ACC112 (cell line): ENCODE measurements at regions not wholly inside any gene's neighbourhood (a gene's known extent, or its start where the extent isn't known, plus 50 kb on each side); places are given as distances from the start of the nearest gene placed in this dataset.
"Not testable (repeated sequence)": the region's sequence is repeated elsewhere in the genome, so short reads cannot be mapped to it uniquely, and the experiment has no call there.

Experiments used
- H2AFZ ChIP-seq: fragments of 200-600 bp; sonication (generic); one replicate; pipeline ENCODE4 v1.6.0; 2017; ENCODE audit warnings: antibody characterized with exemption, low read length; ENCODE audit not compliant: unreplicated experiment
- H3K27ac ChIP-seq: fragments of 200-600 bp; sonication (generic); 2 replicates; pipeline ENCODE4 v1.5.1; 2014; ENCODE audit warnings: low read depth, mild to moderate bottlenecking, antibody characterized with exemption, low read length, moderate library complexity
- H3K27me3 ChIP-seq: fragments of 200-600 bp; sonication (generic); 2 replicates; pipeline ENCODE4 v1.6.1; 2014; ENCODE audit warnings: mild to moderate bottlenecking, antibody characterized with exemption, low read length, moderate library complexity, mixed read lengths; ENCODE audit not compliant: insufficient read depth
- H3K36me3 ChIP-seq: fragments of 200-600 bp; sonication (generic); 2 replicates; pipeline ENCODE4 v1.6.1; 2016; ENCODE audit warnings: mild to moderate bottlenecking, antibody characterized with exemption, low read length, moderate library complexity, mixed read lengths; ENCODE audit not compliant: insufficient read depth
- H3K4me1 ChIP-seq: fragments of 200-600 bp; sonication (generic); one replicate; pipeline ENCODE4 v1.6.1; 2016; ENCODE audit warnings: low read length, mixed read lengths; ENCODE audit not compliant: insufficient read depth, unreplicated experiment, control insufficient read depth
- H3K4me3 ChIP-seq: fragments of 200-600 bp; sonication (generic); 2 replicates; pipeline ENCODE4 v1.5.1; 2014; ENCODE audit warnings: mild to moderate bottlenecking, low read depth, low read length
- H3K79me2 ChIP-seq: fragments of 200-600 bp; sonication (generic); one replicate; pipeline ENCODE4 v1.6.0; 2016; ENCODE audit warnings: low read length; ENCODE audit not compliant: control insufficient read depth, unreplicated experiment, insufficient read depth

DNA sequence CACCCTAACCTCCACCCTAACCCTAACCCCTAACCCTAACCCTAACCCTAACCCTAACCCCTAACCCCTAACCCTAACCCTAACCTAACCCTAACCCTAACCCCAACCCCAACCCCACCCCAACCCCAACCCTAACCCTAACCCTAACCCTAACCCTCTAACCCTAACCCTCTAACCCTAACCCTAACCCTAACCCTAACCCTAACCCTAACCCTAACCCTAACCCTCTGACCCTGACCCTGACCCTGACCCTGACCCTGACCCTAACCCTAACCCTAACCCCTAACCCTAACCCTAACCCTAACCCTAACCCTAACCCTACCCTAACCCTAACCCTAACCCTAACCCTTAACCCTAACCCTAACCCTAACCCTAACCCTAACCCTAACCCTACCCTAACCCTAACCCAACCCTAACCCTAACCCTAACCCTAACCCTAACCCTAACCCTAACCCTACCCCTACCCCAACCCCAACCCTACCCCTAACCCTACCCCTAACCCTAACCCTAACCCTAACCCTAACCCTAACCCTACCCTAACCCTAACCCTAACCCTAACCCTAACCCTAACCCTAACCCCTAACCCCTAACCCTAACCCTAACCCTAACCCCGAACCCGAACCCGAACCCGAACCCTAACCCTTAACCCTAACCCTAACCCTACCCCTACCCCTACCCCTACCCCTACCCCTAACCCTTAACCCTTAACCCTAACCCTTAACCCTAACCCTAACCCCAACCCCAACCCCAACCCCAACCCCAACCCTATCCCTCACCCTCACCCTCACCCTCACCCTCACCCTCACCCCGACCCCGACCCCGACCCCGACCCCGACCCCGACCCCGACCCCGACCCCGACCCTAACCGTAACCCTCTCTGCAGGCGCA lies 186.2 kb upstream of the CHL1 start:
- not testable (repeated sequence) for H3K27ac ChIP-seq, H3K79me2 ChIP-seq, H3K4me3 ChIP-seq, H2AFZ ChIP-seq, H3K36me3 ChIP-seq, H3K27me3 ChIP-seq, H3K4me1 ChIP-seq

DNA sequence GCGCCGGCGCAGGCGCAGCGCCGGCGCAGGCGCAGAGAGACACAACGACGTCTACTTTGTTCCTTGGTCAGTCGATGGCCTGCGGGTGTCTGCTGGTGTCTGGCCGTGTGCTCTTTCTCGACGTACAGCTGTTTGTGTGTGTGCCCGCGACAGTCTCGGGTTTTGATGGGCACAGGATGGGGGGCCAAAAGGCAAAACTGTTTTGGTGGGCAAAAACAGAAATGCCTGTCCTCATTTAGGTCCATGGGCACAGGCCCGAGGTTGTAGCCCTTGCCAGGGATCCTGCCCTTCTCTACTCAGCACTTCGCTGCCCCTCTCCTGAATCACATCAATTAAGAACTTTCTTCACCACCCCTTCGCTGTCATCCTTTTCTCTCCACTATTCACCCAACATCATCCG lies 184.8 kb upstream of the CHL1 start:
- Histone ChIP-seq H3K36me3 (no peaks in the 10 kb centered on the region), H3K27ac (no peak overlapping the region), H3K4me3 (no peak overlapping the region)

GRCh38 chr3:14652-15051 lies 181.9 kb upstream of the CHL1 start:
- H3K27ac ChIP-seq = no peak overlapping the region
- no peak overlapping the region for H3K4me3 ChIP-seq
- no peak overlapping the region for H2AFZ ChIP-seq
- no peaks in the 10 kb centered on the region for H3K27me3 ChIP-seq
- H3K4me1 ChIP-seq = no peaks in the 10 kb centered on the region
- no peaks in the 10 kb centered on the region for H3K79me2 ChIP-seq
- H3K36me3 ChIP-seq = no peaks in the 10 kb centered on the region

More for the DNA sequence above, 184.8 kb upstream of the CHL1 start:
- Histone ChIP-seq H2AFZ (no peak overlapping the region), H3K27me3 (no peaks in the 10 kb centered on the region), H3K4me1 (no peaks in the 10 kb centered on the region), H3K79me2 (no peaks in the 10 kb centered on the region)

DNA sequence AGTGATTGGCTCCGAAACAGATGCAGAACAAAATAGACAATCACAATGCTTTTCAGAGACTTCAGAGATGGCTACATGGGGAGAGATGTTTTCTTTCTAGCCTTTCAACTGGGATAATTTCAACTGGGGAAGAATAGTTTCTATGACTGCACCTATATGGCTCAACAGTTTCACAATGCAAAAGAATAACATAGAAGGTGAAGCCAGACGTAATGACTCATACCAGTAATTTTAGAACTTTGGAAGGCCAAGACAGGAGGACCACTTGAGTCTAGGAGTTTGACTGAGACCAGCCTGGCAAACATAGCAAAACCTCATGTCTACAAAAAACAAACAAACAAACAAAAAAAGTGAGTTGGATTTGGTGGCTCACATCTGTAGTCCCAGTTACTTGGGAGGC lies 180.2 kb upstream of the CHL1 start:
- Histone ChIP-seq H2AFZ (no peak overlapping the region), H3K4me3 (no peak overlapping the region), H3K27ac (no peak overlapping the region), H3K27me3 (no peaks in the 10 kb centered on the region), H3K36me3 (no peaks in the 10 kb centered on the region), H3K79me2 (no peaks in the 10 kb centered on the region), H3K4me1 (no peaks in the 10 kb centered on the region)

DNA sequence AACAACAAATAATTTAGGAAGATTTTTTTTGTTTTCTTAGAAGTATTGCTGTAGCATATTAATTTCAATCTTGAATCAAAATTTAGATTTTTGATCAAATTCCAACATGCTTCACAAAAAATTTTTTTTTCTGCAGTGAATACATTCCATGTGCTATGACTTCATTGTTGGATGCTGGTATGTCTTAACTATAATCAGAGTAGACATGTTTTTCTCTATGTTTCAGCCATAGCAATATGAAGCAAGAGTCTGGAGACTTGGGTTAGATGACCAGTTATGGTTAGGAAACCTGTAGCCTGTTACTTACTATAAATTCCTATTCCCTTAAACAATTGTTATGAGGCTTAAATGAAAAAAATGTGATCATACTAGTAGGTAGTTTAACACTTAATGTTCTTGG lies 176.1 kb upstream of the CHL1 start:
- Histone ChIP-seq H3K27me3 (no peaks in the 10 kb centered on the region; the same call in 1 of the 2 replicates), H3K4me1 (no peaks in the 10 kb centered on the region), H3K79me2 (no peaks in the 10 kb centered on the region), H3K27ac (no peak overlapping the region), H3K4me3 (no peak overlapping the region), H2AFZ (no peak overlapping the region), H3K36me3 (no peaks in the 10 kb centered on the region)

DNA sequence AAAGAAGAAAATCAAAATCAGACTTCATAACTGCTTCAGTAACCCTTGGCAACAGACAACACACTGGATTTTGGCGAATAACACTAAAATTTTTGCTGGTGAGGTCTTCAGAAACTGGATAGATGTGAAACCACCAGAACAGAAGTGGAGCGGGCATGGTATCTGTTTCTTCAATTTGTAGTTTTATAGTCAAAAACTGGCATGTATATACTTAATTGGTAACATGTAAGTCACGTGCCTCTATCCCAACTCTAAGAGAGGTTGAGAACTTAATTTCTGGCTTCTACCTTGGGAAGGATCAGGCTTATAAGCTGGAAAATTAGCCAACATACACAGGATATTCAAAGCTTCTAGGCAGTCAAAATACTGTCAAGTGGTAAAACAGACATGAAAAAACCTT lies 172.6 kb upstream of the CHL1 start:
- Histone ChIP-seq H3K79me2 (no peaks in the 10 kb centered on the region), H3K4me1 (no peaks in the 10 kb centered on the region), H3K27me3 (no peaks in the 10 kb centered on the region; the same call in 1 of the 2 replicates), H3K27ac (no peak overlapping the region), H3K4me3 (no peak overlapping the region), H2AFZ (no peak overlapping the region), H3K36me3 (no peaks in the 10 kb centered on the region)

DNA sequence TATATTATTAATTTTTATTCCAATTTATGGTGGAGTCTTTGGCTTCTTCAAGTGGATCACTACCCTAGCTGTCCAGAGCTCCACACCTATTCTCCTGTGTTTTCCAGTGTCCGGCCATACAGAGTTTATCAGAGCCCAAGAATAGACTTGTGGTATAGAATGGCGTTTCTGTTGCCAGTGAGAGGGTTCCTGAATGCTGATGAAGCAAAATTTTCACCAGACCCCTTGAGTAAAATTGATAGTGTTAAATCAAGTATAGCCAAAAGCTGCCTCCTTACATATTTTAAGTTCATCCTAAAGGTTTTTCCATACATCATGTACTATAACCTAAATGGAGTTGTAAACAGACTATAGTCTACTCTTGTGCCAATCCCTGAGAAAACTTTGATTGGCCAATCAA lies 171.5 kb upstream of the CHL1 start:
- H3K27me3 ChIP-seq = no peaks in the 10 kb centered on the region; the same call in 1 of the 2 replicates

GRCh38 chr3:35985-36384 lies 160.6 kb upstream of the CHL1 start:
- not testable (repeated sequence) for H3K4me1 ChIP-seq, H3K36me3 ChIP-seq, H3K79me2 ChIP-seq, H2AFZ ChIP-seq, H3K27me3 ChIP-seq, H3K27ac ChIP-seq, H3K4me3 ChIP-seq

More for the DNA sequence above, 171.5 kb upstream of the CHL1 start:
- Histone ChIP-seq H3K27ac (no peak overlapping the region), H2AFZ (no peak overlapping the region), H3K4me1 (no peaks in the 10 kb centered on the region), H3K36me3 (no peaks in the 10 kb centered on the region), H3K79me2 (no peaks in the 10 kb centered on the region), H3K4me3 (no peak overlapping the region)

DNA sequence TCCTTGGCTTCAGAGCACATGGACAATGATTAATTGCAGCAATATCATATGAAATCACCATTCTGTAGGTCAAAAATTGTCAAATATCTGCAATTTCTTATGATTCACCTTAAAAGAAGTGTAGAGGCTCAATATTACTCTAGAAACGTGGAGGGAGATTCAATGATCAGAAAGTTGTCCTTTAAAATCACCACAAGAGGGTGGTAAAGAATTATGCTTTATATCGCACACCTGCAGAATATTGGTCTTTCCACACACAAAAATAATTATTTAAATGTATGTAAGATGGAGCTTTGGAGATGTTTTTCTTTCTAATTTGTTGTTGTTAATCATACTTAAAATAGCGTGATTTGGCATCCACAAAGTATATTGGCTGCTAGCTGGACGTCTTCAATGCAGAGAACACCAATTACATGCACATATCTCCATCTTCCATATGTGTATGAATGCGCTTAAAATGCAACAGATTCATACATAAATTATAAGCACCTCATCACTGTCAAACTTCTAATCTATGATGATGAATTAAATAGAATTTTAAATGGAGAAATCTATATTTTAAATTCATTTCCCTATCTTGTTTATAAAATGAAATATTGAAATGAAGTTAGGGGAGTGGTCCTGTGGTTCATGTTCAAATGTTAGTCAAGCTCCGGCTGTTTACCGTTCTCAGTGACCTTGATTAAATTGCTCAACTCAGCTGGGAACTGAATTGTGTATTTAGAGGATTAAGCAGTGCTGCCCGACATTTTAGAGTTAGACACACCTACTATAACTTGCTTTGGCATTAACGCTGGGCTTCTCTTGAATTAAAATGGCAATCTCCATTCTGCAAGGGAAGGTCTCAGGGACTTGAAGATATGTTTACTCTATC lies 153.5 kb upstream of the CHL1 start:
- H3K4me3 ChIP-seq, H3K79me2 ChIP-seq, H3K27me3 ChIP-seq, H3K4me1 ChIP-seq, H3K27ac ChIP-seq, H2AFZ ChIP-seq, H3K36me3 ChIP-seq: not testable (repeated sequence)

DNA sequence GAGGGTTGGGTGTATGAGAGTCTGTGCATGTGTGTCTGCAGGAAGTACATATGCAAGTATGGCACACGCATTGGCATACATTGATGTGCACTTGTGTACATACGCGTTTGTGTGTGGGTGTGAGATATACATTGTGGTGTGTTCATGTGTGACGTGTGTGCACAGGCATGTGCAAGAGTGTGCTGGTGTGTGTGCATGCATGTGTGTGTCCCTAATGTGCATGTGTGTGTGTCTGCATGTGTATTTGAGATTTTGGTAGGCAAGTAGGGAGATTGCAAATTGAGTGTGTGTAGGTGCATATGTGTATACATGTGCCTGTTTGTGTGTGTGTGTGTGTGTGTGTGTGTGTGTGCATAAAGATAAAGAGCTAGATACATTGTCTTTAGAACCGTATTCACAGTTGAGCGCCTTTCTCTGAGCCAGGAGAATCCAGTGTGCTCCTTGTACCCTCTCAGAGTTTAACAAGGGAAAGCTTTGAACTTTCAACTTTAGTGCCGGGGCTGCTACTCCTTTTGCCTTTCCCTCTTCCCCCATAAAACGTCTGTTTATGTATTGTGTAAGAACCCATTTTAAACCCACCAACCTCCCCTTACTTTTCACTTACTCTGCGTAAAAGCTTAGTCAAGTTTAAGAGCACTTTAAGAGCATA lies 152.4 kb upstream of the CHL1 start:
- H2AFZ ChIP-seq = no peak overlapping the region
- no peaks in the 10 kb centered on the region for H3K79me2 ChIP-seq
- H3K4me1 ChIP-seq = no peaks in the 10 kb centered on the region
- H3K27ac ChIP-seq = no peak overlapping the region
- H3K4me3 ChIP-seq = no peak overlapping the region
- H3K36me3 ChIP-seq = no peaks in the 10 kb centered on the region
- no peaks in the 10 kb centered on the region; the same call in 1 of the 2 replicates for H3K27me3 ChIP-seq
